ENCODE measurements at regions not wholly inside any gene's neighbourhood (a gene's known extent, or its start where the extent isn't known, plus 50 kb on each side); places are given as distances from the start of the nearest gene placed in this dataset.
A peak's percentile ranks its signal among the peaks of the same experiment; 100 is the strongest.

GRCh38 chr13:79884890-79885289, 403.9 kb downstream of the NDFIP2 start:
- ChIA-PET POLR2A (no interaction called here), CTCF (no interaction called here)
- TF ChIP-seq ELF4 (IDR thresholded peaks at IDR 0.05): no peak
- TF ChIP-seq FOXA1 (IDR thresholded peaks at IDR 0.05): no peak
- no peak for TF ChIP-seq PKNOX1 (IDR thresholded peaks at IDR 0.05)
- no peak for TF ChIP-seq BHLHE40 (IDR thresholded peaks at IDR 0.05; ENCODE audit: borderline replicate concordance)
- no peak for TF ChIP-seq L3MBTL2 (conservative IDR thresholded peaks at IDR 0.05)
- no peak for TF ChIP-seq SP1 (IDR thresholded peaks at IDR 0.05)
- TF ChIP-seq HDGF (IDR thresholded peaks at IDR 0.05; ENCODE audit: borderline replicate concordance): no peak
- TF ChIP-seq FOXK2 (IDR thresholded peaks at IDR 0.05): no peak
- TF ChIP-seq CTBP1 (IDR thresholded peaks at IDR 0.05; ENCODE audit: borderline replicate concordance): no peak
- TF ChIP-seq ARNT (IDR thresholded peaks at IDR 0.05): no peak
- TF ChIP-seq SUZ12 (IDR thresholded peaks at IDR 0.05): no peak
- no peak for TF ChIP-seq LEF1 (IDR thresholded peaks at IDR 0.05; ENCODE audit: borderline replicate concordance)
- TF ChIP-seq NFRKB (IDR thresholded peaks at IDR 0.05): no peak
- no peak for TF ChIP-seq FOXM1 (IDR thresholded peaks at IDR 0.05; ENCODE audit: borderline replicate concordance)
- no peak for TF ChIP-seq TARDBP (IDR thresholded peaks at IDR 0.05)
- TF ChIP-seq ZNF384 (IDR thresholded peaks at IDR 0.05): no peak
- DNase-seq (ENCODE audit: extremely low spot score): no peak

- DNase-seq (ENCODE audit: extremely low spot score): no peak
- CTCF ChIA-PET: no interaction called here
- POLR2A ChIA-PET: no interaction called here
- TF ChIP-seq ARNT (IDR thresholded peaks at IDR 0.05): no peak
- TF ChIP-seq L3MBTL2 (conservative IDR thresholded peaks at IDR 0.05): no peak
- no peak for TF ChIP-seq NFRKB (IDR thresholded peaks at IDR 0.05)
- no peak for TF ChIP-seq ELF4 (IDR thresholded peaks at IDR 0.05)
- TF ChIP-seq FOXM1 (IDR thresholded peaks at IDR 0.05; ENCODE audit: borderline replicate concordance): no peak
- no peak for TF ChIP-seq BHLHE40 (IDR thresholded peaks at IDR 0.05; ENCODE audit: borderline replicate concordance)
- no peak for TF ChIP-seq TARDBP (IDR thresholded peaks at IDR 0.05)
- no peak for TF ChIP-seq HDGF (IDR thresholded peaks at IDR 0.05; ENCODE audit: borderline replicate concordance)
These were observed 402.3 kb downstream of the NDFIP2 start for GRCh38 chr13:79883216-79883615.

GRCh38 chr13:79880818-79881217, 399.9 kb downstream of the NDFIP2 start:
- TF ChIP-seq BHLHE40 (IDR thresholded peaks at IDR 0.05; ENCODE audit: borderline replicate concordance) (no peak), LEF1 (IDR thresholded peaks at IDR 0.05; ENCODE audit: borderline replicate concordance) (no peak), L3MBTL2 (conservative IDR thresholded peaks at IDR 0.05) (no peak), FOXA1 (IDR thresholded peaks at IDR 0.05) (no peak), HDGF (IDR thresholded peaks at IDR 0.05; ENCODE audit: borderline replicate concordance) (no peak), ELF4 (IDR thresholded peaks at IDR 0.05) (no peak), SP1 (IDR thresholded peaks at IDR 0.05) (no peak), ARNT (IDR thresholded peaks at IDR 0.05) (no peak), CTBP1 (IDR thresholded peaks at IDR 0.05; ENCODE audit: borderline replicate concordance) (no peak), NFRKB (IDR thresholded peaks at IDR 0.05) (no peak), TARDBP (IDR thresholded peaks at IDR 0.05) (no peak), FOXM1 (IDR thresholded peaks at IDR 0.05; ENCODE audit: borderline replicate concordance) (no peak)
- POLR2A ChIA-PET: no interaction called here
- no peak for DNase-seq (ENCODE audit: extremely low spot score)
- CTCF ChIA-PET: no interaction called here

- CTCF ChIA-PET: no interaction called here
- no peak for TF ChIP-seq FOXK2 (IDR thresholded peaks at IDR 0.05)
- no peak for TF ChIP-seq ARNT (IDR thresholded peaks at IDR 0.05)
- no peak for TF ChIP-seq LEF1 (IDR thresholded peaks at IDR 0.05; ENCODE audit: borderline replicate concordance)
- no peak for TF ChIP-seq FOXM1 (IDR thresholded peaks at IDR 0.05; ENCODE audit: borderline replicate concordance)
- TF ChIP-seq SP1 (IDR thresholded peaks at IDR 0.05): no peak
- no peak for TF ChIP-seq NFRKB (IDR thresholded peaks at IDR 0.05)
- TF ChIP-seq FOXA1 (IDR thresholded peaks at IDR 0.05): no peak
- no peak for TF ChIP-seq L3MBTL2 (conservative IDR thresholded peaks at IDR 0.05)
- TF ChIP-seq ZNF384 (IDR thresholded peaks at IDR 0.05): no peak
- TF ChIP-seq SUZ12 (IDR thresholded peaks at IDR 0.05): no peak
- TF ChIP-seq PKNOX1 (IDR thresholded peaks at IDR 0.05): no peak
- no peak for TF ChIP-seq TARDBP (IDR thresholded peaks at IDR 0.05)
- no peak for TF ChIP-seq ELF4 (IDR thresholded peaks at IDR 0.05)
- TF ChIP-seq CTBP1 (IDR thresholded peaks at IDR 0.05; ENCODE audit: borderline replicate concordance): no peak
- TF ChIP-seq HDGF (IDR thresholded peaks at IDR 0.05; ENCODE audit: borderline replicate concordance): no peak
- TF ChIP-seq BHLHE40 (IDR thresholded peaks at IDR 0.05; ENCODE audit: borderline replicate concordance): no peak
- no peak for DNase-seq (ENCODE audit: extremely low spot score)
- POLR2A ChIA-PET: no interaction called here
These were observed 393.7 kb downstream of the NDFIP2 start for GRCh38 chr13:79874396-79875360.

GRCh38 chr13:79871594-79871993, 390.6 kb downstream of the NDFIP2 start:
- ChIA-PET POLR2A (interaction anchor here (0.7 to 1.6 kb wide), 3 partner anchors 19 to 1403 kb away, joined by 3 to 4 read pairs (median 4); partner anchors contain the start of gene SPRY2), CTCF (interaction anchor here (0.7 kb wide), 1 partner anchor 472 kb away, joined by 3 read pairs; no protein-coding TSS in a partner anchor)
- DNase-seq (ENCODE audit: extremely low spot score): no peak
- no peak for TF ChIP-seq FOXM1 (IDR thresholded peaks at IDR 0.05; ENCODE audit: borderline replicate concordance)
- TF ChIP-seq PKNOX1 (IDR thresholded peaks at IDR 0.05): peak; percentile 30; the same call in 1 of the 2 replicates

- DNase-seq (ENCODE audit: extremely low spot score): no peak
- TF ChIP-seq LEF1 (IDR thresholded peaks at IDR 0.05; ENCODE audit: borderline replicate concordance): no peak
- TF ChIP-seq SUZ12 (IDR thresholded peaks at IDR 0.05): no peak
- TF ChIP-seq FOXK2 (IDR thresholded peaks at IDR 0.05): no peak
- no peak for TF ChIP-seq ZNF384 (IDR thresholded peaks at IDR 0.05)
- no peak for TF ChIP-seq FOXA1 (IDR thresholded peaks at IDR 0.05)
- no peak for TF ChIP-seq ARNT (IDR thresholded peaks at IDR 0.05)
- TF ChIP-seq SP1 (IDR thresholded peaks at IDR 0.05): no peak
- no peak for TF ChIP-seq ELF4 (IDR thresholded peaks at IDR 0.05)
- no peak for TF ChIP-seq TARDBP (IDR thresholded peaks at IDR 0.05)
- TF ChIP-seq FOXM1 (IDR thresholded peaks at IDR 0.05; ENCODE audit: borderline replicate concordance): no peak
- no peak for TF ChIP-seq CTBP1 (IDR thresholded peaks at IDR 0.05; ENCODE audit: borderline replicate concordance)
- TF ChIP-seq HDGF (IDR thresholded peaks at IDR 0.05; ENCODE audit: borderline replicate concordance): no peak
- TF ChIP-seq BHLHE40 (IDR thresholded peaks at IDR 0.05; ENCODE audit: borderline replicate concordance): no peak
- no peak for TF ChIP-seq L3MBTL2 (conservative IDR thresholded peaks at IDR 0.05)
- no peak for TF ChIP-seq NFRKB (IDR thresholded peaks at IDR 0.05)
- no peak for TF ChIP-seq PKNOX1 (IDR thresholded peaks at IDR 0.05)
- ChIA-PET POLR2A (no interaction called here), CTCF (no interaction called here)
These were observed 389.8 kb downstream of the NDFIP2 start for GRCh38 chr13:79870766-79871165.
